Sigmoid colon (tissue), 6 donors: ENCODE measurements at regions not wholly inside any gene's neighbourhood (a gene's known extent, or its start where the extent isn't known, plus 50 kb on each side); places are given as distances from the start of the nearest gene placed in this dataset.
A peak's percentile ranks its signal among the peaks of the same experiment; 100 is the strongest.

Experiments used
- DNase-seq: peaks from one replicate; pipeline ENCODE4 v3.0.0-alpha.2; 2019
- H3K27ac ChIP-seq, 4 donors: fragments of 200-600 bp; sonication (generic); one replicate each; pipeline ENCODE4 v1.5.1; 2016 to 2019; ENCODE audit warnings: mild to moderate bottlenecking in 1 of 4
- H3K27me3 ChIP-seq, 3 donors: fragments of 200-600 bp; sonication (generic); one replicate each; pipeline ENCODE4 v1.5.1; 2019; ENCODE audit warnings: mild to moderate bottlenecking in 1 of 3
- H3K36me3 ChIP-seq, 4 donors: fragments of 200-600 bp; sonication (generic); one replicate each; pipeline ENCODE4 v1.5.1; 2016 to 2019
- H3K4me1 ChIP-seq, 4 donors: fragments of 200-600 bp; sonication (generic); one replicate each; pipeline ENCODE4 v1.5.1; 2017 to 2019
- H3K4me3 ChIP-seq, 4 donors: fragments of 200-600 bp; sonication (generic); one replicate each; pipeline ENCODE4 v1.5.1; 2017 to 2019; ENCODE audit warnings: mild to moderate bottlenecking in 2 of 4, moderate library complexity in 1 of 4
- H3K9me3 ChIP-seq, 4 donors: fragments of 200-600 bp in 3 of 4; sonication (generic) in 3 of 4; one replicate each; pipeline versions ENCODE4 v1.5.1 to v1.6.1; 2013 to 2019
- EP300 ChIP-seq, 4 donors: sonication (generic); formaldehyde crosslinking; IDR thresholded peaks; one replicate each; pipeline ENCODE4 v1.6.1; 2017; ENCODE audit warnings: antibody characterized with exemption in 4 of 4
- POLR2A ChIP-seq, 2 donors: fragments of 450-650 bp; IDR thresholded peaks; one replicate each; pipeline ENCODE4 v1.6.1; 2016; ENCODE audit warnings: antibody characterized with exemption in 2 of 2, mild to moderate bottlenecking in 2 of 2, moderate library complexity in 2 of 2
- POLR2AphosphoS5 ChIP-seq, 4 donors: sonication (generic); formaldehyde crosslinking; IDR thresholded peaks; one replicate each; pipeline ENCODE4 v1.6.1; 2017; ENCODE audit warnings: antibody characterized with exemption in 4 of 4
- WGBS, 2 donors: extraction: QIAGEN DNeasy Blood & Tissue Kit; methylation state at CpG; one replicate each; pipeline ENCODE4 v1.1.7; 2013; 5-methylcytosine and 5-hydroxymethylcytosine counted together
- intact Hi-C: fragments of 100-400 bp; cut with DNase I; formaldehyde crosslinking; loops from one replicate; pipeline ENCODE4 v1.15.1; 2023
- TF ChIP-seq, protein P1 (sequence below), 4 experiments: fragments of 450-650 bp in 3 of 4; fragments of 200-600 bp in 1 of 4; IDR thresholded peaks; one replicate each; pipeline ENCODE4 v1.5.1; 2016 to 2019; ENCODE audit warnings: antibody characterized with exemption in 4 of 4, mild to moderate bottlenecking in 3 of 4, moderate library complexity in 2 of 4
- donor health status: healthy with polysubstance abuse.
- donor health status: healthy.

DNA sequence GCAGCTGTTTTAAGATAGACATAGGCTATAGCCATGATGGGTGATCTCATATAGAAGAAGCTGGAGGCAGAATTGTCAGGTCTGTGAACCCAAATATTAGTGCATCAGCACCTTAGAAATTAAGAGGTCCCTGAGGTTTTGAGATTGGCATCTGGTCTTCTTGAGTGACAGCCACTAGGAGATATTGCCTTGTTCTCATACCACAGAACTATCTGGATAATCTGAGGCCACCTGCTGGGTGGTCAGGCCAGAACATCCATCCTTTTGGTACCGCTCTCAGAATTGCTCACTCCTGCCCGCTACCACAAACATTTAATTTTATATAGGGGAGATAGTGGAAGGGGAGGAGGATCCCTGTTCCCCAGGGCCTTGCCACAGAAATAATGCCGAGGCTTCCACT is 210.6 kb upstream of the ZPLD1 start:
- DNase-seq: no peak
- 46 to 81% methylated on average over 3 of the region's 3 CpGs for WGBS, 2 donors
- no peak overlapping the region for H3K27ac ChIP-seq
- TF ChIP-seq, protein P1, sequence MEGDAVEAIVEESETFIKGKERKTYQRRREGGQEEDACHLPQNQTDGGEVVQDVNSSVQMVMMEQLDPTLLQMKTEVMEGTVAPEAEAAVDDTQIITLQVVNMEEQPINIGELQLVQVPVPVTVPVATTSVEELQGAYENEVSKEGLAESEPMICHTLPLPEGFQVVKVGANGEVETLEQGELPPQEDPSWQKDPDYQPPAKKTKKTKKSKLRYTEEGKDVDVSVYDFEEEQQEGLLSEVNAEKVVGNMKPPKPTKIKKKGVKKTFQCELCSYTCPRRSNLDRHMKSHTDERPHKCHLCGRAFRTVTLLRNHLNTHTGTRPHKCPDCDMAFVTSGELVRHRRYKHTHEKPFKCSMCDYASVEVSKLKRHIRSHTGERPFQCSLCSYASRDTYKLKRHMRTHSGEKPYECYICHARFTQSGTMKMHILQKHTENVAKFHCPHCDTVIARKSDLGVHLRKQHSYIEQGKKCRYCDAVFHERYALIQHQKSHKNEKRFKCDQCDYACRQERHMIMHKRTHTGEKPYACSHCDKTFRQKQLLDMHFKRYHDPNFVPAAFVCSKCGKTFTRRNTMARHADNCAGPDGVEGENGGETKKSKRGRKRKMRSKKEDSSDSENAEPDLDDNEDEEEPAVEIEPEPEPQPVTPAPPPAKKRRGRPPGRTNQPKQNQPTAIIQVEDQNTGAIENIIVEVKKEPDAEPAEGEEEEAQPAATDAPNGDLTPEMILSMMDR (IDR thresholded peaks at IDR 0.05): peak in 3 of 4 experiments; percentile 30 to 43 (median 30)
- TF ChIP-seq EP300 (IDR thresholded peaks at IDR 0.05) (no peak), POLR2AphosphoS5 (IDR thresholded peaks at IDR 0.05) (no peak), POLR2A (IDR thresholded peaks at IDR 0.05) (no peak)
- H3K36me3 ChIP-seq: no peaks in the 10 kb centered on the region
- no peaks in the 10 kb centered on the region for H3K9me3 ChIP-seq
- H3K4me3 ChIP-seq: no peak overlapping the region
- H3K4me1 ChIP-seq: peaks cover 0 to 10% (median 0%) of the 10 kb centered on the region in 4 donors
- intact Hi-C loops: loop anchor here (2.0 to 10.0 kb wide), 2 partner anchors 411 to 539 kb away; partner anchors contain the start of gene RPL24
- no peaks in the 10 kb centered on the region for H3K27me3 ChIP-seq

DNA sequence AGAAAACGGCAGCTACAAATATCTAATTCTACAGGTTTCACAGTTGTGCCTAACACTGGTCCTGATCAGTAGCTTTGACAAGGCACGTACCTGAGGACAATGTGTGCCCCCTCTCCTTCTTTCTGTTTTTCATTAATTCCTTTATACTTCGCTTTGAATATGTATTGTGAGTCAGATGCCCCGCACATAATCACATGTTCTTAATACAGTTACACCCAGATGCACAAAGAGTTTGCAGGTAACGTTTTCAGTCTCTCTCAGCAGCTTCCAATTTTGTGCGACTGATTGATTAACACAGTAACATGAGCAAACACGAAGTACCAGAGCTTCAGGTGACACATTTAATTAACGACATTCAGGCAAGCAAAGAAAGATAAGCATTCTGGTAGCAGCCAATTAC is 209.8 kb upstream of the ZPLD1 start:
- Histone ChIP-seq H3K4me3 (no peak overlapping the region), H3K4me1 (peaks cover 0 to 10% (median 0%) of the 10 kb centered on the region in 4 donors), H3K27ac (no peak overlapping the region), H3K36me3 (no peaks in the 10 kb centered on the region), H3K27me3 (no peaks in the 10 kb centered on the region), H3K9me3 (no peaks in the 10 kb centered on the region)
- TF ChIP-seq EP300 (IDR thresholded peaks at IDR 0.05) (no peak), POLR2A (IDR thresholded peaks at IDR 0.05) (no peak), POLR2AphosphoS5 (IDR thresholded peaks at IDR 0.05) (no peak)
- TF ChIP-seq, protein P1 (IDR thresholded peaks at IDR 0.05): no peak
- intact Hi-C loops: loop anchor here (2.0 to 10.0 kb wide), 4 partner anchors 228 to 540 kb away; partner anchors contain the start of gene RPL24
- no peak for DNase-seq
- whole genome bisulfite sequencing, 2 donors: 83 to 86% methylated on average over 8 of the region's 8 CpGs

- Histone ChIP-seq H3K36me3 (no peaks in the 10 kb centered on the region), H3K27ac (no peak overlapping the region), H3K27me3 (no peaks in the 10 kb centered on the region), H3K9me3 (no peaks in the 10 kb centered on the region), H3K4me1 (peaks cover 0 to 10% (median 0%) of the 10 kb centered on the region in 4 donors), H3K4me3 (no peak overlapping the region)
- WGBS, 2 donors: 3 to 13% methylated on average over 1 of the region's 1 CpG
- intact Hi-C loops: loop anchor here (2.0 to 10.0 kb wide), 4 partner anchors 228 to 541 kb away; partner anchors contain the start of gene RPL24
- TF ChIP-seq, protein P1 (IDR thresholded peaks at IDR 0.05): peak; percentile 56 to 75 (median 66)
- TF ChIP-seq POLR2AphosphoS5 (IDR thresholded peaks at IDR 0.05) (peak in 2 of 4 donors; percentile 36 to 44), EP300 (IDR thresholded peaks at IDR 0.05) (no peak)
- DNase-seq: no peak
Observed at GRCh38 chr3:102225407-102226132, 209.2 kb upstream of the ZPLD1 start.

DNA sequence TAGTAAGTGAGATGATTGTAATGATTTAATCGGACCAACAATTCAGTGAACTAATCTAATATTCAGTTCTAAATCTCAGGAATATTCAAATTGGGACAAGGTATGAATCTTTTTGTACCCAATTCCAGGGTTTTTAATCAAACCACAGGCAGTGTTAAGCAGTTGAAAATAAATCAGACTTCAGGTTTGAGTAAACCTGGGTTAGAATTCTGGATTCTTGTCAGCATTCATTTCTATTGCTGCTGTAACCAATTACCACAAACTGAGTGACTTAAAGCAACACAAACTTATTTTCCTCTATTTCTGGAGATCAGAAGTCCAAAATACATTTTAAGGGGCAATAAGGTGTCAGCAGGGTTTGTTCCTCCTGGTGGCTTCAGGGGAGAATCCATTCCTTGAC is 208.4 kb upstream of the ZPLD1 start:
- Histone ChIP-seq H3K27ac (no peak overlapping the region), H3K27me3 (no peaks in the 10 kb centered on the region), H3K4me3 (no peak overlapping the region), H3K4me1 (peaks cover 0 to 10% (median 0%) of the 10 kb centered on the region in 4 donors), H3K9me3 (no peaks in the 10 kb centered on the region), H3K36me3 (no peaks in the 10 kb centered on the region)
- WGBS, 2 donors: 84 to 87% methylated on average over 1 of the region's 1 CpG
- TF ChIP-seq EP300 (IDR thresholded peaks at IDR 0.05) (no peak), POLR2A (IDR thresholded peaks at IDR 0.05) (no peak), POLR2AphosphoS5 (IDR thresholded peaks at IDR 0.05) (no peak)
- TF ChIP-seq, protein P1 (IDR thresholded peaks at IDR 0.05): no peak
- intact Hi-C loops: loop anchor here (5.0 to 10.0 kb wide), 3 partner anchors 229 to 542 kb away; partner anchors contain the start of gene RPL24
- DNase-seq: no peak
